ENCODE measurements at regions not wholly inside any gene's neighbourhood (a gene's known extent, or its start where the extent isn't known, plus 50 kb on each side); places are given as distances from the start of the nearest gene placed in this dataset.
A peak's percentile ranks its signal among the peaks of the same experiment; 100 is the strongest.

GRCh38 chrX:98379134-98379533, 1495.4 kb downstream of the RPA4 start:
- Mint-ChIP-seq H3K27ac (no peak overlapping the region), H3K4me3 (peak overlapping the region; percentile 13), H3K27me3 (no peaks in the 10 kb centered on the region), H3K36me3 (no peaks in the 10 kb centered on the region), H3K9me3 (peaks cover 6% of the 10 kb centered on the region), H3K4me1 (ENCODE audit: unreplicated experiment) (no peaks in the 10 kb centered on the region)
- TF ChIP-seq CTCF (conservative IDR thresholded peaks at IDR 0.05) = peak; percentile 49
- no peak for DNase-seq (ENCODE audit: extremely low spot score, unreplicated experiment)

- H3K27ac Mint-ChIP-seq = no peak overlapping the region
- DNase-seq (ENCODE audit: extremely low spot score, unreplicated experiment) = no peak
- peak; percentile 62 for TF ChIP-seq CTCF (conservative IDR thresholded peaks at IDR 0.05)
- H3K36me3 Mint-ChIP-seq = no peaks in the 10 kb centered on the region
- peaks cover 10% of the 10 kb centered on the region for H3K9me3 Mint-ChIP-seq
- no peaks in the 10 kb centered on the region for H3K4me1 Mint-ChIP-seq (ENCODE audit: unreplicated experiment)
- H3K27me3 Mint-ChIP-seq = no peaks in the 10 kb centered on the region
- H3K4me3 Mint-ChIP-seq = peak overlapping the region; percentile 31
Observed at GRCh38 chrX:98380106-98380505, 1496.4 kb downstream of the RPA4 start.

- Mint-ChIP-seq H3K4me1 (ENCODE audit: unreplicated experiment) (no peaks in the 10 kb centered on the region), H3K9me3 (peaks cover 10% of the 10 kb centered on the region), H3K27me3 (no peaks in the 10 kb centered on the region), H3K4me3 (peak overlapping the region; percentile 31), H3K27ac (no peak overlapping the region), H3K36me3 (no peaks in the 10 kb centered on the region)
- no peak for DNase-seq (ENCODE audit: extremely low spot score, unreplicated experiment)
- TF ChIP-seq CTCF (conservative IDR thresholded peaks at IDR 0.05) = no peak
Observed at GRCh38 chrX:98380556-98380955, 1496.8 kb downstream of the RPA4 start.

GRCh38 chrX:98398542-98398941, 1514.8 kb downstream of the RPA4 start:
- Mint-ChIP-seq H3K36me3 (no peaks in the 10 kb centered on the region), H3K4me3 (no peak overlapping the region), H3K27ac (peak overlapping the region; percentile 24), H3K27me3 (no peaks in the 10 kb centered on the region), H3K4me1 (ENCODE audit: unreplicated experiment) (no peaks in the 10 kb centered on the region), H3K9me3 (peaks cover 6% of the 10 kb centered on the region)
- DNase-seq (ENCODE audit: extremely low spot score, unreplicated experiment) = no peak
- no peak for TF ChIP-seq CTCF (conservative IDR thresholded peaks at IDR 0.05)

- Mint-ChIP-seq H3K4me1 (ENCODE audit: unreplicated experiment) (no peaks in the 10 kb centered on the region), H3K9me3 (peaks cover 8% of the 10 kb centered on the region), H3K36me3 (no peaks in the 10 kb centered on the region), H3K27me3 (no peaks in the 10 kb centered on the region), H3K4me3 (no peak overlapping the region), H3K27ac (no peak overlapping the region)
- DNase-seq (ENCODE audit: extremely low spot score, unreplicated experiment) = no peak
- no peak for TF ChIP-seq CTCF (conservative IDR thresholded peaks at IDR 0.05)
Observed at GRCh38 chrX:98405376-98405775, 1521.7 kb downstream of the RPA4 start.

GRCh38 chrX:98407584-98407983, 1523.9 kb downstream of the RPA4 start:
- Mint-ChIP-seq H3K4me3 (no peak overlapping the region), H3K36me3 (no peaks in the 10 kb centered on the region), H3K27me3 (no peaks in the 10 kb centered on the region), H3K27ac (no peak overlapping the region), H3K4me1 (ENCODE audit: unreplicated experiment) (no peaks in the 10 kb centered on the region), H3K9me3 (peaks cover 8% of the 10 kb centered on the region)
- TF ChIP-seq CTCF (conservative IDR thresholded peaks at IDR 0.05) = no peak
- DNase-seq (ENCODE audit: extremely low spot score, unreplicated experiment) = no peak

Data from type B pancreatic cell (in vitro differentiated cells).